SKM-1 (cell line): ENCODE measurements at regions not wholly inside any gene's neighbourhood (a gene's known extent, or its start where the extent isn't known, plus 50 kb on each side); places are given as distances from the start of the nearest gene placed in this dataset.

ENCODE experiments used
- DNase-seq: peaks from one replicate; lab custom pipeline; 2025; ENCODE audit not compliant: unreplicated experiment; lab: John Stamatoyannopoulos, UW

DNA sequence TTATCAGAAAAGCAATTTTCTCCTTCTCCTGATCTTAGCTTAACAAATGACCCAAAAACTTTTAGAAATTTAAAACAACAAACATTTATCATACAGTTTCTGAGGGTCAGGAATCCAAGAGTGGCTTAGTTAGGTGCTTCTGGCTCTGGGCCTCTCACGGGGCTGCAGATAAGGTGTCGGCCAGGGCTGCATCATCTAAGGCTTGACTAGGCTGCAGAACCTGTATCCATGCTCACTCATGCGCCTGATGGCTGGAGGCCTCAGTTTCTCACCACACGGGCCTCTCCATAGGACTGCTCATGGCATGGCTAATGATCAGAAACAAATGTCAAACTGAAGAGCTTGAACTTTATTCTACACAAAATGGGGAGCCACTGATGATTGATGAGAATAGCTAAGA is 210.0 kb downstream of the SEC61B start:
- DNase-seq: no peak

- DNase-seq: no peak
These were observed 211.0 kb downstream of the SEC61B start for GRCh38 chr9:99433095-99433494.

- peak; percentile 12 for DNase-seq
These were observed 211.5 kb downstream of the SEC61B start for GRCh38 chr9:99433555-99433954.

- no peak for DNase-seq
These were observed 214.5 kb downstream of the SEC61B start for GRCh38 chr9:99436616-99437015.

- DNase-seq: no peak
These were observed 215.1 kb downstream of the SEC61B start for GRCh38 chr9:99437145-99437544.

- no peak for DNase-seq
These were observed 216.5 kb downstream of the SEC61B start for GRCh38 chr9:99438596-99438995.

GRCh38 chr9:99441829-99442228 is 219.7 kb downstream of the SEC61B start:
- no peak for DNase-seq

GRCh38 chr9:99445371-99445891 is 223.3 kb downstream of the SEC61B start:
- no peak for DNase-seq

GRCh38 chr9:99445920-99446319 is 223.8 kb downstream of the SEC61B start:
- DNase-seq: no peak

- no peak for DNase-seq
These were observed 225.9 kb downstream of the SEC61B start for GRCh38 chr9:99447951-99448350.

DNA sequence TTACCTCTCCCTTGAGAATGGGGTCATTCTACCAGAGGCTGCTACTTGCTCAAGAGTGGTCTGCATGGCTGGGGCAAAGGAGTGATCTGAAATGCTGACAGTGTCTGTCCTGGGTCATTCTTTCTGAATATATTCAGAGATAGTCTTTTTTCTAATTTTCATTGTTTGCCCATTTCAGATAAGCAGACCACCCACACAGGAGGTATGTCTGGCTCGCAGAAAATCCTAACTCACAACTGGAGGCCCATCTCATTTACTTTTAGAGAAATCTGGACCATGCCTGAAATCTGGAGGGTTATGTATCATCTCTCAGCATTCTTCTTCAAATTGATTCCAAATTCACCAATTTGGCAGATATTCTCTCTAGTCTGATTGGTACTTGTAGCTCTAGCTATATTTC is 227.6 kb downstream of the SEC61B start:
- DNase-seq: no peak

GRCh38 chr9:99451112-99451606 is 229.1 kb downstream of the SEC61B start:
- no peak for DNase-seq

DNA sequence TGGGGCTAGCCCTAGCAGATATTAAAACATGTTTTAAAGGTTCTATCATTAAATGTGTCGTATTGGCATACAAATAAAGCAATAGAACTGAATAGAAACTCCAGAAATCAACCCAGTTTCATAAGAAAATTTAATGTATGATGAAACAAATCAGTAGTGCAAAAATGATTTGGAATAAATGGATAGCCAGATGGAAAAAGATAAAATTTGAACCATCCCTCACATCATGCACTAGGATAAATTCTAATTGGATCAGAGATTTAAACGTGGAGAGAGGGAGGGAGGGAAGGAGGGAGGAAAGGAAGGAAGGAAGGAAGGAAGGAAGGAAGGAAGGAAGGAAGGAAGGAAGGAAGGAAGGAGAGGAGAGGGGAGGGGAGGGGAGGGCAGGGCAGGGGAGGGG is 235.3 kb downstream of the SEC61B start:
- DNase-seq: no peak

DNA sequence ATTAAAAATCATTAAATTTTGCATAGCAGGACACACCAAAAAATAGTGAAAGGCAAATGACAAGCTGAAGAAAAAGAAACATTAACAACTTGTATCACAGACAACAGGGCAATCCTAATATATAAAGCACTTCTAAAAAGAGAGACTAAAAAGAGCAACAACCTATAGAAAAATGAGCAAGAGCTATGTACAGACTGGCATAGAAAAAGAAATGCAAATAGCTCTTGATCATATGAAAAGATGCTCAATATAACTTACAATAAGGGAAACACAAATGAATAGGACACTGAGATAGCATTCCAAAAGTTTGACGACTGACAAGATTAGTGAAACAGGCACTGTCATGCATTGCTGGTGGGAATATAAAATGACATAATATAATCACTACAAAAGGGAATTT is 235.9 kb downstream of the SEC61B start:
- DNase-seq: no peak

GRCh38 chr9:99459919-99460318 is 237.8 kb downstream of the SEC61B start:
- no peak for DNase-seq

DNA sequence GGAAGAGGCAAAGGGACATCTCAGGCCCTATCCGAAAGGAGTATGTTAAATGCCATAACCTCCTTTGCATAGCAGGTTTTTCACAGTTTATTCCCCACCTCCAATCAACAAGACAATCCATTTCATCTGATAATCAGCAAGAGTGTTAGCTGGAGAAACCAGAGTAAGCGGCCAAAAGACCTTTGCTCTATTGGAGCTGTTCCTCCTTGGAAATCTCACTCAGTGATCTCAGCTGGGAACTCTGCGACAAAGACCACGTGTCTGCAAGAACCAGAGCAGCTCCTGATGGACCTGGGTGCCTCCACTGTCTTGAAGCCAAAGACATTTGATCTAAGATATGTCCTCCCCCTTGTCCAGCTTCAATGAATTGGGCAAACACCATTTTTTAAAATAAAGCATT is 241.0 kb downstream of the SEC61B start:
- no peak for DNase-seq

GRCh38 chr9:99464568-99464967 is 242.5 kb downstream of the SEC61B start:
- DNase-seq: no peak

- DNase-seq: no peak
These were observed 243.3 kb downstream of the SEC61B start for GRCh38 chr9:99465231-99465907.

- no peak for DNase-seq
These were observed 244.0 kb downstream of the SEC61B start for GRCh38 chr9:99466104-99466503.

- DNase-seq: no peak
These were observed 244.7 kb downstream of the SEC61B start for GRCh38 chr9:99466781-99467180.

- DNase-seq: no peak
These were observed 249.0 kb downstream of the SEC61B start for GRCh38 chr9:99471033-99471432.

GRCh38 chr9:99472240-99472915 is 250.3 kb downstream of the SEC61B start:
- no peak for DNase-seq

GRCh38 chr9:99472916-99473245 is 250.8 kb downstream of the SEC61B start:
- no peak for DNase-seq
